T-helper 22 cell (primary cell): ENCODE measurements at regions not wholly inside any gene's neighbourhood (a gene's known extent, or its start where the extent isn't known, plus 50 kb on each side); places are given as distances from the start of the nearest gene placed in this dataset.

Experiments
- DNase-seq: peaks from one replicate; pipeline ENCODE4 v3.0.0-alpha.2; 2020; ENCODE audit warnings: low read depth

GRCh38 chr11:134625151-134625550, 213.1 kb upstream of the B3GAT1 start:
- DNase-seq: no peak

DNA sequence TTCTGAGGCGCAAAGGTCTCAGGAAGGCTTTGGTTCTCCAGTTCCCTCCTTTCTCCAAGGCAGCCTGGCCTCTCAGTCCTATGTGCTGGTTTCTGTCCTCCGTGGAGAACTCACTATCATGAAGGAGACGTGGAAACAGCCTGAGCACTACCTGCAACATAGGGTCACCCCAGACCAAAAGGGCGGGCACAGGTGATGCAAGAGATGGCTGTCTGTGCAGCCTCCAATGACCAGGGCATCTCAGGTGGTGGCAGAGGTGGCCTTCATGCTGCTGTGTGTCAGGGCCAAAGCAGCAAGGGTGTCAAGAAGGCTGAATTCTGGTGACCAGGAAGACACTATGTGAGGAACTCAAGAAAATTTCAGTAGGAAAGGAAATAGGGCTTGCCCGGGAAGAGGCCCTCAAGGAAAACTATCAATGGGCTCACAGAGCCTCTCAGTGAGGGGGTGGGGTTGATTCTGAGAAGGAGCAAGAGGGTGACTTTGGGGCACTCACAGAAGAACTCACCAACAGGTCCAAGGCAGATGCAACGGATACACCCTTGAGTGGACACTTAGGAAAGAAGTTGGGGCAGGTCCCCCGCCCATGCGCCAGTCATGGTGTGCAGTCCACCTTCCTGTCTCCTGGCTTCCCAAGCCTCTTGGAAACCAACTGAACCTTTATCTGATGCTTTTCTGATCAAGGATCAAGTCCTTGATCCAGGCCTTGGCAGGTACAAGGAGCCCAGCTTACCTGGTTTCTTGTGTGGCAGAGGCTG, 212.3 kb upstream of the B3GAT1 start:
- DNase-seq: no peak

- DNase-seq: no peak
These were observed 211.7 kb upstream of the B3GAT1 start for GRCh38 chr11:134623711-134624110.

DNA sequence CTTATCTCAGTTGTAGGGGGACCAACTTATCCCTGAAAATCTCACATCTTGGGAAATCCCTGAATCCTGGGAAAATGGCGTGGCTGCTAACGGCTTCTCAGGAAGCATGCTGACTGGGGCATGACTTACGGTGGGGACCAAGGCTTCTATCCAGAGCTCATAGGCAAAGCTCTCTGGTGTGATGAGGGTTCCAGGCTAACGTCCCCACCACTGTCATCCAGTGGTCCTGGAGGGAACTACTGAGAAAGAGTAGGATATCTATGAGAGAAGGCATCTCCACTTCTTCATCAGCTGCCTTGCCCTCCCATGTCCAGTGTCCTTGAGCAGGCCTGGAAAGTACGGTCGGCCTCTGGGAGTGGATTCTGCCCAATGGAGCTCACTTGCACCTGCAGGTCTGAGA, 210.4 kb upstream of the B3GAT1 start:
- DNase-seq: no peak

GRCh38 chr11:134617360-134617759, 205.3 kb upstream of the B3GAT1 start:
- DNase-seq: no peak

DNA sequence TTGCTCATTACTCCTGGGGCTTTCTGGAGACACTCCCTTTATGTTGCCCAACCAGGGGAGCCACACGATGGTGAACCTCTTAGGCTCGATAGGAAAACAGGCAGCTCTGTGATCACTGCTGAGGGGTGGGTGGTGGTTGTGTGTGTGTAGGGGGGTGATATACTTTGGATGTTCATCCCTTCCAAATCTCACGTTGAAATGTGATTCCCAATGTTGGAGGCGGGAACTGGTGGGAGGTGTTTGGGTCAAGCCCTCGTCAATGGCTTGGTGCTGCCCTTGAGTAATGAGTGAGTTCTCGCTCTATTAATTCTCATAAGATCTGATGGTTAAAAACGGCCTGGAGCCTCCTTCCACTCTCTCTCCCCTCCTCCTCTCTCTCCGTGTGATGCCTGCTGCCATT, 204.0 kb upstream of the B3GAT1 start:
- DNase-seq: no peak

DNA sequence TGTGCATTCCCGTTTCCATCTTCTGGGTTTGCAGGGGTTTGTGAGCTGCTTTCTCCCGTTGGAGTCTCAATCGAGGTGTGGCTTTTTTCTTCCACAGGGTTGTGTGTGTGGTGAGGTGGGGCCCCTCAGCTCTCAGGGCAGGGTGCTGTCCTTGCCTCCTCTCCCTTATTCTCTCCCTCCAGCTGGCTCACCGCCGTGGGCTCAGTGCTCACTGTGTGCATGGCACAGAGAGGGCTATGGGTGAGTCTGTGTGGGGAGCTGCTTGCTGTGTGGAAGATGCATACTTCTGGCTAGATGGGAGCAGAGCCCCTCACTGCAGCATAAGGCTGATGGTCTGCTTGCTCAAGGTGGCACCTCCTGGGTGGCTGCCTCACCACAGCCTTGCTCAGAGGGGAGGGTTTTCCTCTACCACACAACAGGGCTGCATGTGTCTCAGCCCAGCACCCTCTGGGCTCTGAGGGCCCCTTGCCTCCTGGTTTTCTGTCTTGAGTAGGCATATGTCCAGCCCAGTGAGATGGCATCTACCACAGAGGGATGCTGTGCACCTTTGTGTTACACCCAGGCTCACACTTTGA, 203.1 kb upstream of the B3GAT1 start:
- DNase-seq: no peak

GRCh38 chr11:134614141-134614540, 202.1 kb upstream of the B3GAT1 start:
- no peak for DNase-seq

DNA sequence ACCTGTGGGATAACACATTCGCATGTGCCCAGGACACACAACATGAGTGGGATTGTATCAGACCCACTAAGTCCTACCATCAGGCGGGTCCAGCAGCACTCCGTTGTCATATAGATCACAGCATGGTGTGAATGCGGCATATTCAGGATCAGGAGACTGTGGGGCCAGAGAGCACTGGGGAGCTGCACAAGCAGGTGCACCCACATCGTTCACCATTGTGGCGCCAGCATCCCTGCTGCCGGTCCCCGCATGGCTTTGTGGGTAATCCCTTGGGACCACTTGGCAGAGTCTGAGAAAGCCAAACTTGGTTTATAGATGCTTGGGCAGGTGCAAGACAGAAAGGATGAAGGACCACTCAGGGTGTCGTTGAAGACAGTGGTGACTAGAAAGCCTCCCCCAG, 201.6 kb upstream of the B3GAT1 start:
- no peak for DNase-seq

DNA sequence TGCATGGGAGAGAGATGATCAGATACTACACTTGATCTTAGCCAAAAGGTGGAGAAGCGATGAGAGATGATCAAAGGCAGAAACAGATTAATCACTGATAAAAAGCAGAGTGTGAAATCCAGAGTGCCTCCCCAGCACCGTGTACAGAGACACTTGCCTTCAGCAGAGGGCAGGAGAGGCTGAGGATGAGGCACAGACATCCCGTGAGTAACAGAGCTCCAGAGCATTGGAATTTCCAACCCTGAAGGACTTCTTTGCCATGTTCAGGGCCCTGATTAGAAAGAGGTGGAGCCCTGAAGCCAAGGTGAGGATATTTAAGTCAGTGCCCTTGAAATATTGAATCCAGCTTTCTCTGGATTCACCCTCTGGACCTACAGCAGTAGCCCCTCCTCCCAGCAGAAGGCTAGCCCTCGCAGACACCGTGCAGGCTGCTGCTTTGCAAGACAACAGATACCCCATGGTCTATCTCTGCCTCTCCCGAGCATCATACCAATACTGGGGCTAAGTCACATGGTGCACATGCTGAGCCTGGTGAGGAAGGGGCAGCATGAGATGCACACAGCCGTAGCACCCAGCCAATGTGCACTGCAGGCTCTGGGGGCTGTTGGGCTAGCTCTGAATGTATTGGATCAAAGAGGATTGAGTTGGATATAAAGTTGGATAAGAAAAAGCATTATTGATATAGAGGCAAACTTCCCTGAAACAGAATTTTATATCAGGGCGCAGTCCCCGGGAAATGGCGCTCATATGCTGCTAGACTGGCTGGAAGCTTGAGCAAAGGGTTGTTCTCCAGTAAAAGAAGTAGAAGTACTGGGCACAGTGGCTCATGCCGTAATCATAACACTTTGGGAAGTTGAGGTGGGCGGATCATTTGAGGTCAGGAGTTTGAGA, 200.3 kb upstream of the B3GAT1 start:
- no peak for DNase-seq

DNA sequence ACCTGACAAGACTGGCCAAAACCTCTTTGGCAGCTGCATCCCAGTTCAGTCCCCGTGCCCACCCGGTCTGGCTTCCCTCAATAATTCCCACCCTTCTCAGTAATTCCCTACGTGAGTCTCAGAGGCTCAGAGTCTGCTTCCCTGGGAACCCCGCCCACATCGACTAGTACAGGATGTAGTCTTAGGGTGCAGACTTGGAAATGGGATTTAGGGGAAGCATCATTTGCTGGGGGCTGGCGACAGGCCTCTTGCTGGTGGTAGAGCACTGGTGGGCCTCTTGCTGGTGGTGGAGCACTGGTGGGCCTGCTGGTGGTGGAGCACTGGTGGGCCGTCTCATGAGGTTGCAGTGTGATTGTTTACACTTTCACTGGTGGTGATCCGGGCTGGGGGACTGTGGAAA, 199.5 kb upstream of the B3GAT1 start:
- DNase-seq: no peak

DNA sequence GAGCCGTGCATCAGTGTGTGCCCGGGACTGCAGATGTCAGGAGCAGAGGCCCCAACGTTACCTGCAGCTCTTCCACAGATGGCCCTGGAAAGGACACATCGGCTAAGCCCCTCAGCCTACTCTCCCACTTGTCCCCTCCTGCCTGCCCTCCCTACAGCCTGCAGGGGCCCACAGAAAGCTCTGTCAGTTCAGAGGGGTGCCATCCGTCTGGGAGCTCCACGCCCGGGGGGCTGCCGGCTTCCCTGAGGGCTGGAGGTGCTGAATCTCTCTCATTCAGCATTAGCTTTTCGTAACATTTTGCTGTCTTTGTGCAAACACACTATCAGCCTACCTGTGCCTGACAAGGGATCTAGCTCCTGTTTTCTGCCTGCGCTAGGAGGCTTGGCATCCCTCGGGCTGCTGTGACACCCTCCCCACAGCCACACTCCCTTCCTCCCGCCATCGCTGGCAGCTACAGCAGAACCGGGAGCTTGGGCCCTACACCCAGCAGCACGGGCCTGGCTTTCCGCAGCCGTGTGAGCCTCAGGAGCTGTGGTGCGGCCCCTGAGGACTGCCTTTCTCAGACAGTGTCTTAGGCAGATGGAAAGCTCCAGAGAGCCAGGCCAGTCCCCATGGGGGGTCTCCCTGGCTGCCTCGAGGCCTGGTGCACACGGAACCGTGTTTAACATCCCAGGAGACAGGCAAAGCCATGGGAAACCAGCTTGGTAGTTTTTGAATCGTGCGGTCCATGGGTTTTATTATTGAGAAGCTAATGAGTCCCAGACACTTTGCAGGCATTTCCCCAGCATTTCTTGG, 198.3 kb upstream of the B3GAT1 start:
- no peak for DNase-seq

DNA sequence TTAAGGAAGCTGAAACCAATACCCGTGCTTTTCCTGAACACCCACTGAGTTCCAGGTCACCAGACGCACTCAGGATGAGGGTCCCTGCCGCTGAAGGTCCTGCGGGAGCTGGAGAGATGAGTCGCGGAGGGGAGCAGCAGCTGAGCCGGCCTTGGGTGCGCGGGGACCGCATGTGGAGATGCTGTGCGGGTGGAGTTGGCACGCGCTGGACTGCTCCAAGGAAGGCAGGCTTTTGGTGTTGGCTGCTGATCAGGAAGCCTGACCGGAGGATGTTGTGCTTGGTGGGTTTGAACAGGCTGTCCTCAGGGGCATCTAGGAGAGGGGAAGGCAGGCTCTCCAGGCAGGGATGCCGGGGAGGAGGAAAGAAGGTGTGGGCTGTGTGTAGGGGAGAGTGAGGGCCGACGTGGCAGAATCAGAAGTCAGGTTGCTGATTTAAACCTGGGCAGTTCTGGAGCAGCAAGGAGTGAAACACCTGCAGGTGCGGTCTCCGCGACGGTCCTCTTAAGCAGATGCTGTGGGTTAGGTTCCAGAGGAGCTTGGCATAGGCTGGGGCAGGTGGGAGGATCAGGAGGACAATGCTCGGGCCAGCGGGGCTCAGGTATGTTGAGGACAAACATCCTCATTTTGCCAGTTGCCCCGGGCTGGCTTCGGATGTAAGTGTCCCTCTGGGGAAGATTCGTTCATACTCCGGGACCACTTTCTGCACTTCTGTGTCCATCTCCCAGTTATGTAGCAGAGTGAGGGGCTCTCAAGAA, 197.5 kb upstream of the B3GAT1 start:
- DNase-seq: no peak

- DNase-seq: no peak
These were observed 196.1 kb upstream of the B3GAT1 start for GRCh38 chr11:134607963-134608750.

- DNase-seq: no peak
These were observed 194.2 kb upstream of the B3GAT1 start for GRCh38 chr11:134606251-134606650.

DNA sequence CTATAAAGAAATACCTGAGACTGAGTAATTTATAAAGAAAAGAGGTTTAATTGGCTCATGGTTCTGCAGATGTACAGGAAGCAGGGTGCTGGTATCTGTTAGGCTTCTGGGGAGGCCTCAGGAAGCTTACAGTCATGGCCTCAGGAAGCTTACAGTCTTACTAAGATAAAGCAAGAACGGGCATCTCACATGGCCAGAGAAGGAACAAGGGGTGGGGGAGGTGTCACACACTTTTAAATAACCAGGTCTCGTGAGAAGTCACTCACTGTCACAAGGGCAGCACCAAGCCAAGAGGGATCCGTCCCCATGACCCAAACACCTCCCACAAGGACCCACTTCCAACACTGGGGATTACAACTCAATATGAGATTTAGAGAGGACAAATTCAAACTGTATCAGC, 192.8 kb upstream of the B3GAT1 start:
- DNase-seq: no peak

- DNase-seq: no peak
These were observed 187.3 kb upstream of the B3GAT1 start for GRCh38 chr11:134599299-134599771.

DNA sequence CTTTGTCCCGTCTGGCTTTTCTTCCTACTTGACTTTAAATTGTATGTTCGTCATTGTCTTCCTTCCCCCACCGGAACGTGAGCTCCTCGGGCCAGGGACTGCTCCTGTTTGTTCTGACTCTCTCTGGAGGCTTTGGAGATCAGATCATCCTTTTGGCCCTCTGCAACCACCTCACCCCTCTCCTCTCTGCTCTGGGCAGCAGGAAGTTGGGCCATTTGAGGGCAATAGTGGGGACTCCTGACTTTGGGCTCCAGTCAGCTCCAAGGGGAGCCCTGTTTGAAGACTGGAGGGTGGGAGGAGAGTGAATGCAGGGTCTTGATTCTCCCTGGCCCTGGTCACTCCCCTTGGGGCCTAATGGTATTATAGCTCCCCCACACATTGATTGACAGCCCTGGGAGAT, 186.3 kb upstream of the B3GAT1 start:
- DNase-seq: no peak

DNA sequence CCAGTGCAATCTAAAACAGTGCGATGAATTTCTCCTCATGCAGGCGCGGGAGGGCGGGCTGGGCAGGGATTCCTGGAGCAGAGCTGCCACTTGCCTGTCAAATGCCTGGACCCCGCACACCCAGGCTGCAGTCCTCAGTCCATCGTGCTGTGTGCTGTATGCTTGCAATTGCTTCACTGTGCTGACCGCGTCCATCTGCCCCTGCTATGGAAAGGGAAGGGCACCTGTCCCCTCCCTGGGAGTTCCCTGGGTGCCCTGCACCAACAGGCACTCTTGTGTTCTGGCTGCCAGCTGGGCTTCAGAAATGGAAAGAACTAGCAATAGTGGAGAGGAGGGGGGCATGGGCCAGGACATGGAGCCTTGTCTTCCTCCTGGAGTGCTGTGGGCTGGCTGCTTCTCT, 185.4 kb upstream of the B3GAT1 start:
- DNase-seq: no peak

DNA sequence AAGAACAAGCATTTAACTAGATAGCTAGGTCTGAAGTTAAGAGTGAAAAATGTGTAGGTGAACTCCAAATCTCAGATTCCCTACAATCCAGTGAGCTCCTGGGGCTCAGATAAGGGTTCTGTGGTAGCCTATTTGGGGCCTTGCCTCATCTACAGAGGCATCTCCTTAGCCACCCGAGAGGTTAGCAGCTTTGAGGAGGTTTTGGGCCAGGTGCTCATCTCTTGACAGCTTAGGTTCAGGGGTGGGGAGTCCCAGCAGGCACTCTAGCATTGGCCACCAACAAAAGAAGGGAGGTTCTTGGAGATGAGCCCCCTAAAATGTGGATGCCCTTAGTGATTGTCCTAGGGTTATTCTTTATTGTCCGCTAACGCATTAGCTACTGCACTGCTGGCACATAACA, 184.4 kb upstream of the B3GAT1 start:
- no peak for DNase-seq
